ENCODE measurements at regions not wholly inside any gene's neighbourhood (a gene's known extent, or its start where the extent isn't known, plus 50 kb on each side); places are given as distances from the start of the nearest gene placed in this dataset.

- DNase-seq (ENCODE audit: low read depth, low spot score) (no peak), FAIRE-seq (no peak), ATAC-seq (no peak)
- Histone ChIP-seq H3K4me2 (ENCODE audit: control insufficient read depth, insufficient read depth) (no peak overlapping the region), H3K27me3 (replicated peaks in 1 of 2; ENCODE audit: control insufficient read depth in 2 of 2, insufficient read depth in 2 of 2, low read length in 1 of 2) (no peaks in the 10 kb centered on the region), H3K36me3 (ENCODE audit: control insufficient read depth in 2 of 2, insufficient read depth in 2 of 2, low read length in 1 of 2) (no peaks in the 10 kb centered on the region), H3K27ac (ENCODE audit: control insufficient read depth, insufficient read depth) (no peak overlapping the region), H3K4me3 (no peak overlapping the region), H3K9ac (ENCODE audit: control insufficient read depth, insufficient read depth, low read length) (no peak overlapping the region), H4K20me1 (ENCODE audit: control insufficient read depth, insufficient read depth) (no peaks in the 10 kb centered on the region), H3K9me3 (replicated peaks; ENCODE audit: control insufficient read depth, insufficient read depth, low read length) (no peaks in the 10 kb centered on the region), H3K4me1 (ENCODE audit: control insufficient read depth, insufficient read depth, low read length) (no peaks in the 10 kb centered on the region), H3K79me2 (ENCODE audit: control insufficient read depth, insufficient read depth, low read length) (no peaks in the 10 kb centered on the region), H2AFZ (ENCODE audit: control insufficient read depth, low read depth, low read length) (no peak overlapping the region)
- POLR2A ChIA-PET: no interaction called here
- CTCF ChIA-PET: no interaction called here
- RAD21 ChIA-PET (ENCODE audit: unreplicated experiment): no interaction called here
- 43% methylated on average over 2 of the region's 2 CpGs for WGBS (ENCODE audit: insufficient coverage, insufficient replicate concordance, low lambda C conversion rate, missing lambda C conversion rate)
- in situ Hi-C loops (cut with MboI): no loop called here
- intact Hi-C loops (cut with micrococcal nuclease; ENCODE audit: unreplicated experiment): no loop called here
- no TSS peak for BruUV-seq (replicated peaks)
- SMC1A ChIA-PET (ENCODE audit: uncharacterized antibody, unreplicated experiment): no interaction called here
- TF ChIP-seq CHD2 (IDR thresholded peaks at IDR 0.05; ENCODE audit: borderline replicate concordance, low read depth, low read length) (no peak), FOS (IDR thresholded peaks at IDR 0.05; ENCODE audit: borderline replicate concordance, extremely low read depth, insufficient read length) (no peak), TARDBP (IDR thresholded peaks at IDR 0.05; ENCODE audit: borderline replicate concordance) (no peak), CEBPZ (IDR thresholded peaks at IDR 0.05; ENCODE audit: low read depth, low read length) (no peak), NR2F1 (conservative IDR thresholded peaks at IDR 0.05) (no peak), E2F8 (IDR thresholded peaks at IDR 0.05; ENCODE audit: low read depth, partially characterized antibody) (no peak), IRF4 (IDR thresholded peaks at IDR 0.05; ENCODE audit: low read depth, low read length) (no peak), ZNF384 (IDR thresholded peaks at IDR 0.05; ENCODE audit: borderline replicate concordance, low read depth, low read length) (no peak), SKIL (IDR thresholded peaks at IDR 0.05; ENCODE audit: low read depth, poor library complexity, severe bottlenecking) (no peak), E4F1 (IDR thresholded peaks at IDR 0.05; ENCODE audit: borderline replicate concordance, partially characterized antibody) (no peak), SMAD5 (IDR thresholded peaks at IDR 0.05; ENCODE audit: low read depth) (no peak)
Observed at GRCh38 chr7:12788171-12788570, 100.7 kb downstream of the ARL4A start.

Data from GM12878 (cell line).